PFSK-1 (cell line): ENCODE measurements at regions not wholly inside any gene's neighbourhood (a gene's known extent, or its start where the extent isn't known, plus 50 kb on each side); places are given as distances from the start of the nearest gene placed in this dataset.

Experiments used
- FOXP2 ChIP-seq: optimal IDR thresholded peaks from 2 replicates; pipeline ENCODE3; 2011; ENCODE audit warnings: borderline replicate concordance, control low read depth, inconsistent platforms; ENCODE audit not compliant: insufficient read depth; ENCODE audit errors: extremely low read length, extremely low read depth
- POLR2AphosphoS5 ChIP-seq: IDR thresholded peaks from 2 replicates; pipeline ENCODE4 v1.6.1; 2012; ENCODE audit warnings: low read depth, mild to moderate bottlenecking, control low read depth, low read length, moderate library complexity
- SIN3A ChIP-seq: IDR thresholded peaks from 2 replicates; pipeline ENCODE4 v1.6.1; 2012; ENCODE audit warnings: mild to moderate bottlenecking, low read length, moderate library complexity, borderline replicate concordance; ENCODE audit not compliant: insufficient read depth
- TF ChIP-seq, protein P1 (sequence below), 2 experiments: IDR thresholded peaks; 2 replicates each; pipeline versions ENCODE4 v1.6.1 to v1.8.0; 2011 to 2012; ENCODE audit warnings: low read depth in 2 of 2, low read length in 2 of 2, control low read depth in 1 of 2, inconsistent platforms in 1 of 2, mild to moderate bottlenecking in 1 of 2, moderate library complexity in 1 of 2; ENCODE audit not compliant: insufficient read depth in 1 of 2

DNA sequence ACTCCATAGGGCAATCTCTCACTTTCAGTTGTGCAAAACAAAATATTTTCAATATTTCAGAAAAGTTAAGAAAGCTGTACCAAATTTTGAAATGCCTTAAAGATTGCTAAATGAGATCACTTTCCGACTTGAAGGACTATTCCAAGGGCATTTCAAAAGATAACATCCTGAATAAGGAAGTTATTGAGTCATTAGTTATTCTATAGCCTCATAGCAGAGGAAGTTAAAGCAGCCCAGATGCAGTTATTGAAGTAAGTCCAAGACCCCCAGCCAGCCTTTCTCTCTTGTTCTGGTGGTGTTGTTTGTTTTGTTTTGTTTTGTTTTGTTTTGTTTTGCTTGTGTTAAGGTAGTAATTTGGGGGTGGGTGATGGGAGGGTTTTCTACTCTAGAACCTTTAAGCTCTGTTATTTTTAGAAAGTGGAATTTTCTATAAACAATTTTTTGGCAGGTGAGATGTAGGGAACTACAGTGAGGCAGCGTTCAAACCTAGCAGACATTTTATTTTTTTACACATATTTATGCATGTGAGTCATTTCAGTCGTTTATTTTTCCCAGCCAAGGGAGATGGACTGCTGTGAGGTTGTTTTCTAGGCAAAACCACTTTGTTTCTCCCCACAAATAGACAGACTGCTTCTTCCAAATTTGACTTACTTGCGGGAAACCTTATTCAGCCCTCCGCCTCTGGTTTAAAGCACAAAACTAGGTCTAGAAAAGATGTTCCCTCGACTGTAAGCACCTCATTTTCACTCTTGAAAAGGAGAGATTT is 216.3 kb upstream of the ARPP21 start:
- no peak for TF ChIP-seq SIN3A
- TF ChIP-seq POLR2AphosphoS5: no peak
- TF ChIP-seq, protein P1, sequence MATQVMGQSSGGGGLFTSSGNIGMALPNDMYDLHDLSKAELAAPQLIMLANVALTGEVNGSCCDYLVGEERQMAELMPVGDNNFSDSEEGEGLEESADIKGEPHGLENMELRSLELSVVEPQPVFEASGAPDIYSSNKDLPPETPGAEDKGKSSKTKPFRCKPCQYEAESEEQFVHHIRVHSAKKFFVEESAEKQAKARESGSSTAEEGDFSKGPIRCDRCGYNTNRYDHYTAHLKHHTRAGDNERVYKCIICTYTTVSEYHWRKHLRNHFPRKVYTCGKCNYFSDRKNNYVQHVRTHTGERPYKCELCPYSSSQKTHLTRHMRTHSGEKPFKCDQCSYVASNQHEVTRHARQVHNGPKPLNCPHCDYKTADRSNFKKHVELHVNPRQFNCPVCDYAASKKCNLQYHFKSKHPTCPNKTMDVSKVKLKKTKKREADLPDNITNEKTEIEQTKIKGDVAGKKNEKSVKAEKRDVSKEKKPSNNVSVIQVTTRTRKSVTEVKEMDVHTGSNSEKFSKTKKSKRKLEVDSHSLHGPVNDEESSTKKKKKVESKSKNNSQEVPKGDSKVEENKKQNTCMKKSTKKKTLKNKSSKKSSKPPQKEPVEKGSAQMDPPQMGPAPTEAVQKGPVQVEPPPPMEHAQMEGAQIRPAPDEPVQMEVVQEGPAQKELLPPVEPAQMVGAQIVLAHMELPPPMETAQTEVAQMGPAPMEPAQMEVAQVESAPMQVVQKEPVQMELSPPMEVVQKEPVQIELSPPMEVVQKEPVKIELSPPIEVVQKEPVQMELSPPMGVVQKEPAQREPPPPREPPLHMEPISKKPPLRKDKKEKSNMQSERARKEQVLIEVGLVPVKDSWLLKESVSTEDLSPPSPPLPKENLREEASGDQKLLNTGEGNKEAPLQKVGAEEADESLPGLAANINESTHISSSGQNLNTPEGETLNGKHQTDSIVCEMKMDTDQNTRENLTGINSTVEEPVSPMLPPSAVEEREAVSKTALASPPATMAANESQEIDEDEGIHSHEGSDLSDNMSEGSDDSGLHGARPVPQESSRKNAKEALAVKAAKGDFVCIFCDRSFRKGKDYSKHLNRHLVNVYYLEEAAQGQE (IDR thresholded peaks at IDR 0.05; ENCODE audit: insufficient read depth in 1 of 2, low read depth in 2 of 2, low read length in 2 of 2): no peak
- TF ChIP-seq FOXP2: no peak
